ENCODE measurements at regions not wholly inside any gene's neighbourhood (a gene's known extent, or its start where the extent isn't known, plus 50 kb on each side); places are given as distances from the start of the nearest gene placed in this dataset.

DNA sequence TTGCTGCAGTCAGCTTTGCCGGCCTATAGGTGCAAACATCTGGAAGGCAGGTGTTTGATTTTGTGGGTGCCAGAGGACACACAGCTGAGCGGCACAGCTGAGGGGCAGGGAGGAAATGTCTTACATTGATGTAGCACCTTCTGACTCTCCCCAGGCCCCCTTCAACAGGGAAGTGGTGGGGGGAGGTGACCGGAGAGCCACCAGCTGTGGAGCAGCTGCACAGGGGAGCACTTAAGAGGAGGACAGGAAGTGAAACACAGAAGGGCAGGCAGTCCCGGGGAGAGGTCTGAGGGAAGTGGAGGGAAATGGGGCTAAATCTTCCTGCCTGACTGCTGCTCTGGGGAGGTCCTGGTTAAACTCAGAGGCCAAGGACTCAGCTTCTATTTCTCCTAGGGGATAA is 409.1 kb downstream of the TNS1 start:
- no peak overlapping the region for H3K9ac ChIP-seq (ENCODE audit: insufficient read depth, low read depth, low read length)
- intact Hi-C loops (cut with micrococcal nuclease; ENCODE audit: unreplicated experiment) = no loop called here
- no peak overlapping the region for H2AFZ ChIP-seq (ENCODE audit: low read length)
- no peak overlapping the region for H3K27ac ChIP-seq (ENCODE audit: extremely low read length, insufficient read depth, low read length)
- FAIRE-seq (no peak), DNase-seq (ENCODE audit: low spot score) (no peak), ATAC-seq (no peak)
- no peak for TF ChIP-seq ZNF552 (CRISPR knock-in tag; IDR thresholded peaks at IDR 0.05; ENCODE audit: borderline replicate concordance)
- TF ChIP-seq ZNF749 (CRISPR knock-in tag; IDR thresholded peaks at IDR 0.05; ENCODE audit: borderline replicate concordance) = no peak
- TF ChIP-seq, protein P1, sequence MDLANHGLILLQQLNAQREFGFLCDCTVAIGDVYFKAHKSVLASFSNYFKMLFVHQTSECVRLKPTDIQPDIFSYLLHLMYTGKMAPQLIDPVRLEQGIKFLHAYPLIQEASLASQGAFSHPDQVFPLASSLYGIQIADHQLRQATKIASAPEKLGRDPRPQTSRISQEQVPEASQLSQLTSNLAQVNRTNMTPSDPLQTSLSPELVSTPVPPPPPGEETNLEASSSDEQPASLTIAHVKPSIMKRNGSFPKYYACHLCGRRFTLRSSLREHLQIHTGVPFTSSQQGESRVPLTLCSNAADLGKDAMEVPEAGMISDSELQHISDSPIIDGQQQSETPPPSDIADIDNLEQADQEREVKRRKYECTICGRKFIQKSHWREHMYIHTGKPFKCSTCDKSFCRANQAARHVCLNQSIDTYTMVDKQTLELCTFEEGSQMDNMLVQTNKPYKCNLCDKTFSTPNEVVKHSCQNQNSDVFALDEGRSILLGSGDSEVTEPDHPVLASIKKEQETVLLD (CRISPR knock-in tag; IDR thresholded peaks at IDR 0.05; ENCODE audit: low read depth) = no peak
- no peak for TF ChIP-seq HES4 (CRISPR knock-in tag; IDR thresholded peaks at IDR 0.05; ENCODE audit: borderline replicate concordance)
- TF ChIP-seq ZNF205 (CRISPR knock-in tag; IDR thresholded peaks at IDR 0.05) = no peak
- no peak for TF ChIP-seq ZFP1 (CRISPR knock-in tag; IDR thresholded peaks at IDR 0.05)
- TF ChIP-seq BCL6 (CRISPR knock-in tag; IDR thresholded peaks at IDR 0.05) = no peak
- H3K4me2 ChIP-seq (ENCODE audit: low read depth, low read length) = no peak overlapping the region
- 18% methylated on average over 4 of the region's 4 CpGs for WGBS (ENCODE audit: low lambda C conversion rate)
- ChIA-PET POLR2A (no interaction called here), CTCF (ENCODE audit: low intra/inter-chr PET ratio, low total read pairs) (no interaction called here)
- H3K4me3 ChIP-seq (replicated peaks in 1 of 3; ENCODE audit: insufficient read depth in 1 of 3, low read depth in 2 of 3, low read length in 3 of 3) = no peak overlapping the region
- H3K36me3 ChIP-seq (replicated peaks in 1 of 2; ENCODE audit: control insufficient read depth in 1 of 2, insufficient read depth in 2 of 2, low read length in 2 of 2) = no peaks in the 10 kb centered on the region
- no peaks in the 10 kb centered on the region for H3K9me3 ChIP-seq (ENCODE audit: low read length)
- H3K27me3 ChIP-seq (ENCODE audit: control insufficient read depth in 1 of 2, insufficient read depth in 2 of 2, low read length in 2 of 2) = peaks cover 2 to 22% of the 10 kb centered on the region in 2 experiments; a peak in 4 of 5 replicates
- H3K4me1 ChIP-seq (ENCODE audit: insufficient read depth, low read length) = no peaks in the 10 kb centered on the region
- no peaks in the 10 kb centered on the region for H3K79me2 ChIP-seq (ENCODE audit: insufficient read depth, low read length)
- H4K20me1 ChIP-seq (ENCODE audit: insufficient read depth, low read length) = no peaks in the 10 kb centered on the region
- in situ Hi-C loops (cut with HindIII; ENCODE audit: extremely low pct_ligation_motif_present, low pct_unique_long_range_greater_than_20kb) = no loop called here
- BruUV-seq (replicated peaks) = no TSS peak

DNA sequence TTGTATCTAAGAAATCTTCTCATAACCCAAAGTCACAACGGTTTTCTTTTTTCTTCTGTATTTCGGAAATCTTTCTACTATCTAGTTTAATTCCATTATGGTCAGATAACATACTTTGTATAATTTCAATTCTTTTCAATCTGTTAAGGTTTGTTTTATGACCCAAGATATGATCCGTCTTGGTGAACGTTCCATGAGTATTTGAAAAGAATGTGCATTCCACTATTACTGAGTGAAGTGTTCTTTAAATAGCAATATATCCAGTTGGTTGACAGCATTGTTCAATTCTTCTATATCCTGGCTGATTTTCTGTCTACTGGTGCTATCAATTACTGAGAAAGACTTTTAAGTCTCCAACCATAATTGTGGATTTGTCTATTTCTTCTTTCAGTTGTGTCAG is 414.5 kb downstream of the TNS1 start:
- ATAC-seq = no peak
- TF ChIP-seq ZNF883 (CRISPR knock-in tag; IDR thresholded peaks at IDR 0.05; ENCODE audit: not compliant biosample characterization) = no peak
- TF ChIP-seq ATAD3A (CRISPR knock-in tag; IDR thresholded peaks at IDR 0.05) = no peak
- TF ChIP-seq ZNF44 (CRISPR knock-in tag; IDR thresholded peaks at IDR 0.05) = no peak
- TF ChIP-seq, protein P2, sequence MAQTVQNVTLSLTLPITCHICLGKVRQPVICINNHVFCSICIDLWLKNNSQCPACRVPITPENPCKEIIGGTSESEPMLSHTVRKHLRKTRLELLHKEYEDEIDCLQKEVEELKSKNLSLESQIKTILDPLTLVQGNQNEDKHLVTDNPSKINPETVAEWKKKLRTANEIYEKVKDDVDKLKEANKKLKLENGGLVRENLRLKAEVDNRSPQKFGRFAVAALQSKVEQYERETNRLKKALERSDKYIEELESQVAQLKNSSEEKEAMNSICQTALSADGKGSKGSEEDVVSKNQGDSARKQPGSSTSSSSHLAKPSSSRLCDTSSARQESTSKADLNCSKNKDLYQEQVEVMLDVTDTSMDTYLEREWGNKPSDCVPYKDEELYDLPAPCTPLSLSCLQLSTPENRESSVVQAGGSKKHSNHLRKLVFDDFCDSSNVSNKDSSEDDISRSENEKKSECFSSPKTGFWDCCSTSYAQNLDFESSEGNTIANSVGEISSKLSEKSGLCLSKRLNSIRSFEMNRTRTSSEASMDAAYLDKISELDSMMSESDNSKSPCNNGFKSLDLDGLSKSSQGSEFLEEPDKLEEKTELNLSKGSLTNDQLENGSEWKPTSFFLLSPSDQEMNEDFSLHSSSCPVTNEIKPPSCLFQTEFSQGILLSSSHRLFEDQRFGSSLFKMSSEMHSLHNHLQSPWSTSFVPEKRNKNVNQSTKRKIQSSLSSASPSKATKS (CRISPR knock-in tag; IDR thresholded peaks at IDR 0.05) = no peak

More for the DNA sequence above, 414.5 kb downstream of the TNS1 start:
- Histone ChIP-seq H3K79me2 (ENCODE audit: insufficient read depth, low read length) (no peaks in the 10 kb centered on the region), H2AFZ (ENCODE audit: low read length) (no peak overlapping the region), H3K36me3 (replicated peaks in 1 of 2; ENCODE audit: control insufficient read depth in 1 of 2, insufficient read depth in 2 of 2, low read length in 2 of 2) (no peaks in the 10 kb centered on the region), H3K9me3 (ENCODE audit: low read length) (no peaks in the 10 kb centered on the region), H3K27me3 (ENCODE audit: control insufficient read depth in 1 of 2, insufficient read depth in 2 of 2, low read length in 2 of 2) (peaks cover 2 to 13% of the 10 kb centered on the region in 2 experiments; a peak in 2 of 5 replicates), H3K27ac (ENCODE audit: extremely low read length, insufficient read depth, low read length) (no peak overlapping the region), H3K4me2 (ENCODE audit: low read depth, low read length) (no peak overlapping the region), H3K4me3 (replicated peaks in 1 of 3; ENCODE audit: insufficient read depth in 1 of 3, low read depth in 2 of 3, low read length in 3 of 3) (no peak overlapping the region), H3K4me1 (ENCODE audit: insufficient read depth, low read length) (no peaks in the 10 kb centered on the region), H4K20me1 (ENCODE audit: insufficient read depth, low read length) (no peaks in the 10 kb centered on the region), H3K9ac (ENCODE audit: insufficient read depth, low read depth, low read length) (no peak overlapping the region)
- WGBS (ENCODE audit: low lambda C conversion rate) = 3% methylated on average over 4 of the region's 4 CpGs
- in situ Hi-C loops (cut with HindIII; ENCODE audit: extremely low pct_ligation_motif_present, low pct_unique_long_range_greater_than_20kb) = no loop called here
- FAIRE-seq (no peak), DNase-seq (ENCODE audit: low spot score) (no peak)
- BruUV-seq (replicated peaks) = no TSS peak
- ChIA-PET CTCF (ENCODE audit: low intra/inter-chr PET ratio, low total read pairs) (no interaction called here), POLR2A (no interaction called here)
- intact Hi-C loops (cut with micrococcal nuclease; ENCODE audit: unreplicated experiment) = no loop called here
